HUES48 (cell line): ENCODE measurements at regions not wholly inside any gene's neighbourhood (a gene's known extent, or its start where the extent isn't known, plus 50 kb on each side); places are given as distances from the start of the nearest gene placed in this dataset.

Experiments
- H3K27ac ChIP-seq: one replicate; pipeline ENCODE4 v1.7.0; 2013; ENCODE audit warnings: low read depth, low read length, inconsistent platforms
- H3K27me3 ChIP-seq: 2 replicates; pipeline ENCODE4 v1.6.1; 2013; ENCODE audit warnings: mild to moderate bottlenecking, low read length; ENCODE audit not compliant: control insufficient read depth, insufficient read depth
- H3K36me3 ChIP-seq: 2 replicates; pipeline ENCODE4 v1.6.1; 2013; ENCODE audit warnings: low read length; ENCODE audit not compliant: control insufficient read depth, insufficient read depth
- H3K4me1 ChIP-seq: 2 replicates; pipeline ENCODE4 v1.6.1; 2013; ENCODE audit warnings: mild to moderate bottlenecking, low read length; ENCODE audit not compliant: control insufficient read depth, insufficient read depth
- H3K4me3 ChIP-seq: 2 replicates; pipeline ENCODE4 v1.5.1; 2013; ENCODE audit warnings: mild to moderate bottlenecking, low read depth, low read length
- H3K9ac ChIP-seq: 2 replicates; pipeline ENCODE4 v1.6.1; 2013; ENCODE audit warnings: mild to moderate bottlenecking, low read depth, low read length, moderate library complexity
- H3K9me3 ChIP-seq: 2 replicates; pipeline ENCODE4 v1.6.1; 2013; ENCODE audit warnings: low read length; ENCODE audit not compliant: control insufficient read depth, insufficient read depth

DNA sequence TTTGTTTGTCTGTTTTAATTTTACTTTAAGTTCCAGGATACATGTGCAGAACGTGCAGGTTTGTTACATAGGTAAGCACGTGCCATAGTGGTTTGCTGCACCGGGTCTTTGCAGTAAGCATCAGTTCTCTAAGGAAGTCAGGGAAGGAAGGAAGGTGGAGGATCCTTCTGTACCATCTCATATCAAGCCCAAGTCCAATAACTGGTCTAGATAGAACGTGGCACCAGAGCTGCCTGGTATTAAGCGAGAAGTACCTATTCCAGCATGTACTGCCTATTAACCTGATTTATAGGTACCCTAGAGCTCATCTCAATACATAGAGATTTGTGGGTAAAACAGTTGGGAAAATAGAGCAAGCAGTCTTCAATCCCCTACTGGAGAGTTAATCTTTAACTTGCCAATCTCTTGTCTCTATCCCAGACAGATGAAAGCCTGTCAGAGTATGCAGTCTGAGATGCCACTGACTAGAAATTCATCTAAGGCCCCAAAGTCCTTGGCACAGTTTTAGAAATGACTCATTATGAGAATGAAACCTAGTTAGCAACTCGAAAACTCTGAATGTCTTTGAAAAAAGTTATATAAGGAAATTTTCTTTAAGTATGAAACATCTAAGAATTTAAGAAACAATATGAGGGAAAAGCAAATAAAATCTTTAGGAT, 144.9 kb downstream of the TFAP2A start:
- Histone ChIP-seq H3K27me3 (no peaks in the 10 kb centered on the region), H3K9me3 (no peaks in the 10 kb centered on the region), H3K9ac (no peak overlapping the region), H3K4me3 (no peak overlapping the region), H3K36me3 (no peaks in the 10 kb centered on the region), H3K27ac (no peak overlapping the region), H3K4me1 (peaks cover 42% of the 10 kb centered on the region)

DNA sequence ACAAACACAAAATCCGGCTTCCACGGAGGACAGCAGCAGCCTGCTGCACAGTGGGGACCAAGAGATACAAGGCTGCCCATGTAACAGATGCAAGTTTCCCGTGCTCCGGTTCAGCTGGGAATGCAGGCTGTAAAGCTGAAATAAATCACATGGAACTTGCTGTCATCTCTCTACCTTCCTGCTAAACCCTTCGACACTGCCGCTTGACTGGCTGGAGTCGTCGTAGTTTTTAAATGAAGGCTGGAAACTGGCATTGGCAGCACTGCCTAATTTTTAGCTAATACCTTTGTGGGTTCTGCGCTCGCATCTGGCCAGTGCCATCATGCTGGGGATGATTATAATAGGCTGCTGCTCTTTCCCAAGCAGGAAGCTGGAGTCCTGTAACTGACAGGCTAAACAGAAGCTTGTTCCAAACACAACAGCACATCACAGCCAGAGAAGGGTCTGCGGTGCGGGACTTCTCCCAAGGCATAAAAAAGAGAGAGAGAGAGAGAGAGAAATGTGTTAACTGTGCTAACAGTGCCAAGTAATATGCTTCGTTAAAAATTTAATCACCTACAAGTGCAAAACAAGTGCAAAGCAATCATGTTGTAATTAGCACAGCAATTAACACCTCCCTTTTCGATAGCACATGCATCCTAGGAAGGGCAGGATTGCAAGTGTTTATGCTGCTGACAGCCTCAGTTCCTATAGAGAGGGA, 146.1 kb downstream of the TFAP2A start:
- H3K36me3 ChIP-seq, result no peaks in the 10 kb centered on the region
- H3K4me3 ChIP-seq, result peak overlapping the region; percentile 37
- peaks cover 42% of the 10 kb centered on the region for H3K4me1 ChIP-seq
- peak overlapping the region; percentile 84 for H3K27ac ChIP-seq
- no peaks in the 10 kb centered on the region for H3K27me3 ChIP-seq
- peak overlapping the region; percentile 59; the same call in 1 of the 2 replicates for H3K9ac ChIP-seq
- H3K9me3 ChIP-seq, result no peaks in the 10 kb centered on the region

DNA sequence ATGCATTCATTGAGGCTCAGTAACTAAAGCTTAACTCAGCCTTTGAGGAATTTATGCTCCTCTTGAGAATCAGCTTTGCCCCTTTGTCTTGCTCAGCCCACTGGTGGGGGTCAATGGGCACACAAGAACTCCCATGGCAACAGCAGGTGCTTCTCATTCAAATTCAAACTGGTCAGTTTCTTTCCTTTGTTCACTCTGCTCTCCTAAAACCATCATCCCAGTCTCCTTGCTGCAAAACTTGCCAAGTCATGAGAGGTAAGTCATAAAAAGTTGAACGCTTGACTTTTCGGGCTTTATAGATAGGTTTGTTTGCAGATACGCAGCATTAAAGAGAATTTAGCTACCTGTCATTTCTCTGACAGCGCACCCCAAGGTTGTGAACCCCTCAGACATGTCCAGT, 146.8 kb downstream of the TFAP2A start:
- H3K27me3 ChIP-seq, result no peaks in the 10 kb centered on the region
- H3K27ac ChIP-seq, result peak overlapping the region; percentile 84
- H3K9me3 ChIP-seq, result no peaks in the 10 kb centered on the region
- peak overlapping the region; percentile 37 for H3K4me3 ChIP-seq
- no peaks in the 10 kb centered on the region for H3K36me3 ChIP-seq
- peak overlapping the region; percentile 59; the same call in 1 of the 2 replicates for H3K9ac ChIP-seq
- peaks cover 42% of the 10 kb centered on the region for H3K4me1 ChIP-seq

- Histone ChIP-seq H3K9me3 (no peaks in the 10 kb centered on the region), H3K36me3 (no peaks in the 10 kb centered on the region), H3K4me1 (peaks cover 33% of the 10 kb centered on the region), H3K4me3 (no peak overlapping the region), H3K27ac (no peak overlapping the region), H3K9ac (no peak overlapping the region), H3K27me3 (no peaks in the 10 kb centered on the region)
Measured at GRCh38 chr6:10266462-10266861, 148.4 kb downstream of the TFAP2A start.

DNA sequence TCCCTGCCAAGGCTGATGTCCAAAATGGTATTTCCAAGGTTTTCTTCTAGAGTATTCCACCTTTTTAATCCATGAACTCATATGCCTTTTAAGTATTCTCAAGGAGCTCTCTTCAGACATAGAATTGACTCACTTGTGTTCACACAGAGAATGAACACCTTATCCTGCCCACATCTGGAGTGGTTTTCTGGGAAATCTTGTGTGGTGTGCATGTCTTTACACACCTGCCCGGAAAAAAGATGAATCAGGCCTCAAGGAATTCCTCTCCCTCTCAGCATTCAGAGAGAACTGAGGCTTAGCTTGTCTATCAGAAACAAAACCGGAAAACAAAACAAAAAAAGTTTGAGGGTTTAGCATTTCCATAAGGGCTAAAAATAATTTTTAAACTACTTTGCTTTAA, 148.8 kb downstream of the TFAP2A start:
- Histone ChIP-seq H3K36me3 (no peaks in the 10 kb centered on the region), H3K4me3 (no peak overlapping the region), H3K27ac (no peak overlapping the region), H3K4me1 (peaks cover 33% of the 10 kb centered on the region), H3K9ac (no peak overlapping the region), H3K9me3 (no peaks in the 10 kb centered on the region), H3K27me3 (no peaks in the 10 kb centered on the region)

DNA sequence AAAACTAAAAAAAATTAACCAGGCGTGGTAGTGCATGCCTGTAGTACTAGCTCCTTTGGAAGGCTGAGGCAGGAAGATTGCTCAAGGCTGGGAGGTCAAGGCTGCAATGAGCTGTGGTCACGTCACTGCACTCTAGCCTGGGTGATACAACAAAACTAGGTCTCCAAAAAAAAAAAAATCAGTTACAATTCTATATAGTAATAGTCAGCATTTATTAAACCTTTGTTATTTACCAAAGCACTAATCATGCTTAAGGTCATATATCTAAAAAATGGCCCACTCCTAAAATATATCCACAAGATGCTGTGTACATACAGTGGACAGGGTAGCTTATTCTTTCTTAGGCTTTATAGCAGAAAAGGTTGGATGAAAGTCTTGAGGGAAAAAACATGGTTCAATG, 152.4 kb downstream of the TFAP2A start:
- Histone ChIP-seq H3K27ac (no peak overlapping the region), H3K36me3 (no peaks in the 10 kb centered on the region), H3K9ac (no peak overlapping the region), H3K4me1 (peaks cover 16% of the 10 kb centered on the region), H3K27me3 (no peaks in the 10 kb centered on the region), H3K9me3 (no peaks in the 10 kb centered on the region), H3K4me3 (no peak overlapping the region)

- Histone ChIP-seq H3K9ac (no peak overlapping the region), H3K4me1 (no peaks in the 10 kb centered on the region), H3K36me3 (no peaks in the 10 kb centered on the region), H3K4me3 (no peak overlapping the region), H3K27me3 (no peaks in the 10 kb centered on the region), H3K9me3 (no peaks in the 10 kb centered on the region), H3K27ac (no peak overlapping the region)
Measured at GRCh38 chr6:10259671-10260070, 155.2 kb downstream of the TFAP2A start.

DNA sequence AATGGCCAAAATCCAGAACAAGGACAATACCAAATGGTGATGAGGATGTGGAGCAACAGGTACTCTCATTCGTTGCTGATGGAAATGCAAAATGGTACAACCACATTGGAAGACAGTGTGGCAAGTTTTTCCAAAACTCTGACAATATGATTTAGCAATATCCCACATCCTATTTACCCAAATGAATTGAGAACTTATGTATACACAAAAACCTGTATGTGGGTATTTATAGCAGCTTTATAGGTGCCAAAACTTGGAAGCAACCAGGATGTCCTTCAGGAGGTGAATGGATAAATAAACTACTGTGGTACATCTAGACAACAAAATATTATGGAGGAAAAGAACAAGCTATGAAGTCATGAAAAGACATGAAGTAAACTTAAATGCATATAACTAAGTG, 156.5 kb downstream of the TFAP2A start:
- Histone ChIP-seq H3K27ac (no peak overlapping the region), H3K9me3 (no peaks in the 10 kb centered on the region), H3K4me1 (no peaks in the 10 kb centered on the region), H3K36me3 (no peaks in the 10 kb centered on the region), H3K9ac (no peak overlapping the region), H3K27me3 (no peaks in the 10 kb centered on the region), H3K4me3 (no peak overlapping the region)

DNA sequence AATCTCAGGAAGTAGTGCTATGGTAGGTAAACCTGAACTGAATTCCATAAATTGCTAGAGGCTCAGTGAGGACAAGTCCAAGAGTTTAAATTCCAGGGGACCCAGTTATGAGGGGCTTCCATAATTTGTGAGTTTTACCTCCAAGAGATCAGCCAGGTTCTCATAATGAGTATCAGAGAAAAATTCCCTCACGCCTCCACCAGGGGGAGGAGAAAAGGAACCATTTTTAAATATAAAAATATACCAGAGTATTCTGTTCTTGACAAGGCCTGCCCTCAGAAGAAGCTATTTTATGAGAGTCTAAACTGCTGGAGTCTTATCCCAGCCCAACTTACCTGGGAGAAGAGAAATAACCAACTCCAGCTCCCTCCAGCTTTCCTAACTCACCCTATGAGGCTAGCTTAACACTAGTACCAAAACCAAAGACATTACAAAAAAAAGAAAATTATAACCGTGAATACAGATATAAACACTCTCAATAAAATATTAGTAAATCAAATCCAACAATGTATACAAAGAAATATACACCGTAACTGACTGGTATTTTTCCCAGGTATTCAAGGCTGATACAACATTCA, 158.7 kb downstream of the TFAP2A start:
- Histone ChIP-seq H3K9ac (no peak overlapping the region), H3K4me3 (no peak overlapping the region), H3K27ac (no peak overlapping the region), H3K36me3 (no peaks in the 10 kb centered on the region), H3K4me1 (no peaks in the 10 kb centered on the region), H3K27me3 (no peaks in the 10 kb centered on the region), H3K9me3 (no peaks in the 10 kb centered on the region)

- H3K9me3 ChIP-seq, result no peaks in the 10 kb centered on the region
- H3K27ac ChIP-seq, result no peak overlapping the region
- peaks cover 7% of the 10 kb centered on the region for H3K4me1 ChIP-seq
- no peak overlapping the region for H3K9ac ChIP-seq
- H3K36me3 ChIP-seq, result no peaks in the 10 kb centered on the region
- no peak overlapping the region for H3K4me3 ChIP-seq
- no peaks in the 10 kb centered on the region for H3K27me3 ChIP-seq
Measured at GRCh38 chr6:10250655-10251220, 164.1 kb downstream of the TFAP2A start.

GRCh38 chr6:10248378-10248843, 166.5 kb downstream of the TFAP2A start:
- Histone ChIP-seq H3K4me3 (no peak overlapping the region), H3K9me3 (no peaks in the 10 kb centered on the region), H3K27ac (no peak overlapping the region), H3K36me3 (no peaks in the 10 kb centered on the region), H3K9ac (no peak overlapping the region), H3K27me3 (no peaks in the 10 kb centered on the region), H3K4me1 (peaks cover 7% of the 10 kb centered on the region)
